GM21360 (cell line): ENCODE measurements at regions not wholly inside any gene's neighbourhood (a gene's known extent, or its start where the extent isn't known, plus 50 kb on each side); places are given as distances from the start of the nearest gene placed in this dataset.
A peak's percentile ranks its signal among the peaks of the same experiment; 100 is the strongest.

ENCODE experiments used
- ATAC-seq: cut with Tn5 transposase; IDR thresholded peaks from one replicate; pipeline ENCODE4 v1.9.1; 2021; ENCODE audit warnings: mild to moderate bottlenecking, moderate library complexity; ENCODE audit not compliant: unreplicated experiment

- no peak for ATAC-seq
These were observed 101.9 kb downstream of the GAS2L3 start for GRCh38 chr12:100675432-100675831.

- ATAC-seq = no peak
These were observed 107.6 kb downstream of the GAS2L3 start for GRCh38 chr12:100681074-100681473.

- no peak for ATAC-seq
These were observed 108.7 kb downstream of the GAS2L3 start for GRCh38 chr12:100682178-100682577.

- no peak for ATAC-seq
These were observed 106.9 kb upstream of the ANO4 start for GRCh38 chr12:100687686-100688085.

- ATAC-seq = no peak
These were observed 106.1 kb upstream of the ANO4 start for GRCh38 chr12:100688451-100688864.

- ATAC-seq = no peak
These were observed 102.1 kb upstream of the ANO4 start for GRCh38 chr12:100692502-100692901.

- ATAC-seq = no peak
These were observed 96.1 kb upstream of the ANO4 start for GRCh38 chr12:100698518-100698917.

GRCh38 chr12:100699209-100699608, 95.4 kb upstream of the ANO4 start:
- peak; percentile 81 for ATAC-seq

GRCh38 chr12:100703337-100703736, 91.2 kb upstream of the ANO4 start:
- ATAC-seq = no peak

GRCh38 chr12:100703868-100704267, 90.7 kb upstream of the ANO4 start:
- no peak for ATAC-seq

GRCh38 chr12:100706033-100706432, 88.5 kb upstream of the ANO4 start:
- ATAC-seq = no peak

GRCh38 chr12:100708591-100708990, 86.0 kb upstream of the ANO4 start:
- ATAC-seq = no peak

GRCh38 chr12:100715976-100716944, 78.3 kb upstream of the ANO4 start:
- ATAC-seq = no peak

GRCh38 chr12:100716945-100717732, 77.4 kb upstream of the ANO4 start:
- ATAC-seq = no peak

GRCh38 chr12:100717733-100718067, 76.9 kb upstream of the ANO4 start:
- no peak for ATAC-seq

- ATAC-seq = no peak
These were observed 76.4 kb upstream of the ANO4 start for GRCh38 chr12:100718187-100718586.

GRCh38 chr12:100720016-100720654, 74.4 kb upstream of the ANO4 start:
- ATAC-seq = no peak

- no peak for ATAC-seq
These were observed 73.4 kb upstream of the ANO4 start for GRCh38 chr12:100721169-100721568.

GRCh38 chr12:100724071-100724470, 70.5 kb upstream of the ANO4 start:
- no peak for ATAC-seq

- ATAC-seq = peak; percentile 84
These were observed 60.6 kb upstream of the ANO4 start for GRCh38 chr12:100733817-100734593.

GRCh38 chr12:100737168-100737567, 57.4 kb upstream of the ANO4 start:
- ATAC-seq = no peak
